Gastrocnemius medialis (tissue), 4 donors: ENCODE measurements at regions not wholly inside any gene's neighbourhood (a gene's known extent, or its start where the extent isn't known, plus 50 kb on each side); places are given as distances from the start of the nearest gene placed in this dataset.
A peak's percentile ranks its signal among the peaks of the same experiment; 100 is the strongest.

Experiments
- ATAC-seq, 2 donors: fragments of 150-250 bp; one replicate each; pipeline ENCODE4 v1.9.1; 2016
- DNase-seq, 2 donors: peaks; one replicate each; pipeline ENCODE4 v3.0.0-alpha.2; 2019
- H3K27ac ChIP-seq, 4 donors: fragments of 200-600 bp; sonication (generic); 1 replicate in 1 of 4; 2 replicates in 3 of 4; pipeline ENCODE4 v1.5.1; 2016 to 2018; ENCODE audit warnings: mild to moderate bottlenecking in 2 of 4, moderate library complexity in 1 of 4
- H3K27me3 ChIP-seq, 3 donors: fragments of 200-600 bp; sonication (generic) in 2 of 3; 1 replicate in 1 of 3; 2 replicates in 2 of 3; pipeline versions ENCODE4 v1.5.1 to v1.6.0; 2016 to 2019; ENCODE audit warnings: mild to moderate bottlenecking in 1 of 3, moderate library complexity in 1 of 3
- H3K36me3 ChIP-seq, 2 donors: fragments of 200-600 bp; sonication (generic) in 1 of 2; one replicate each; pipeline ENCODE4 v1.5.1; 2017 to 2018
- H3K4me1 ChIP-seq, 2 donors: fragments of 200-600 bp; sonication (generic) in 1 of 2; one replicate each; pipeline ENCODE4 v1.5.1; 2016 to 2017; ENCODE audit warnings: mild to moderate bottlenecking in 2 of 2
- H3K4me3 ChIP-seq, 4 donors: fragments of 200-600 bp; sonication (generic) in 3 of 4; 1 replicate in 1 of 4; 2 replicates in 3 of 4; pipeline ENCODE4 v1.5.1; 2016 to 2019; ENCODE audit warnings: mild to moderate bottlenecking in 2 of 4
- H3K9me3 ChIP-seq, 3 donors: fragments of 200-600 bp; sonication (generic) in 2 of 3; 1 replicate in 1 of 3; 2 replicates in 2 of 3; pipeline ENCODE4 v1.5.1; 2016 to 2019
- CTCF ChIP-seq, 5 experiments: fragments of 450-650 bp in 3 of 5; fragments of 200-600 bp in 2 of 5; sonication (generic) in 2 of 5; IDR thresholded peaks in 4 of 5; conservative IDR thresholded peaks in 1 of 5; 1 replicate in 4 of 5; 2 replicates in 1 of 5; pipeline ENCODE4 v1.5.1; 2016 to 2019; ENCODE audit warnings: antibody characterized with exemption in 5 of 5, mild to moderate bottlenecking in 3 of 5, moderate library complexity in 3 of 5
- POLR2A ChIP-seq, 2 donors: fragments of 450-650 bp; IDR thresholded peaks; one replicate each; pipeline ENCODE4 v1.6.1; 2017; ENCODE audit warnings: antibody characterized with exemption in 2 of 2, mild to moderate bottlenecking in 2 of 2, moderate library complexity in 2 of 2
- in situ Hi-C, 4 donors: fragments of 200-750 bp; cut with MboI; loops; one replicate each; pipeline versions ENCODE4 v1.15.0 to v1.8.0; 2017; ENCODE audit warnings: low sequenced_read_pairs in 4 of 4
- intact Hi-C: fragments of 100-400 bp; cut with DNase I; formaldehyde crosslinking; loops from one replicate; pipeline ENCODE4 v1.15.1; 2023; ENCODE audit warnings: low total_unique reads

- no peaks in the 10 kb centered on the region for H3K9me3 ChIP-seq
- in situ Hi-C loops (no loop called here), intact Hi-C loops (no loop called here)
- TF ChIP-seq CTCF (IDR thresholded peaks at IDR 0.05 in 4 of 5, conservative IDR thresholded peaks at IDR 0.05 in 1 of 5) (no peak), POLR2A (IDR thresholded peaks at IDR 0.05) (no peak)
- no peak overlapping the region for H3K4me3 ChIP-seq
- no peak overlapping the region for H3K27ac ChIP-seq
- no peaks in the 10 kb centered on the region for H3K27me3 ChIP-seq
- DNase-seq, result no peak
- no peaks in the 10 kb centered on the region for H3K4me1 ChIP-seq
- H3K36me3 ChIP-seq, result no peaks in the 10 kb centered on the region
- ATAC-seq, result no peak
Observed at GRCh38 chr1:55326496-55327243, 111.5 kb upstream of the USP24 start.

GRCh38 chr1:55323760-55324159 is 108.6 kb upstream of the USP24 start:
- in situ Hi-C loops, result no loop called here
- no peak for ATAC-seq

GRCh38 chr1:55322842-55323241 is 107.7 kb upstream of the USP24 start:
- Histone ChIP-seq H3K4me1 (no peaks in the 10 kb centered on the region), H3K9me3 (no peaks in the 10 kb centered on the region), H3K36me3 (no peaks in the 10 kb centered on the region), H3K27ac (no peak overlapping the region), H3K4me3 (no peak overlapping the region), H3K27me3 (no peaks in the 10 kb centered on the region)
- in situ Hi-C loops (no loop called here), intact Hi-C loops (no loop called here)
- DNase-seq, result no peak
- no peak for ATAC-seq
- TF ChIP-seq POLR2A (IDR thresholded peaks at IDR 0.05) (no peak), CTCF (IDR thresholded peaks at IDR 0.05 in 4 of 5, conservative IDR thresholded peaks at IDR 0.05 in 1 of 5) (no peak)

More at GRCh38 chr1:55323760-55324159, 108.6 kb upstream of the USP24 start:
- Histone ChIP-seq H3K27ac (no peak overlapping the region), H3K4me3 (no peak overlapping the region), H3K9me3 (no peaks in the 10 kb centered on the region), H3K36me3 (no peaks in the 10 kb centered on the region), H3K27me3 (no peaks in the 10 kb centered on the region), H3K4me1 (no peaks in the 10 kb centered on the region)
- no peak for TF ChIP-seq POLR2A (IDR thresholded peaks at IDR 0.05)
- no peak for TF ChIP-seq CTCF (IDR thresholded peaks at IDR 0.05 in 4 of 5, conservative IDR thresholded peaks at IDR 0.05 in 1 of 5)
- DNase-seq, result no peak
- intact Hi-C loops, result no loop called here

- no peaks in the 10 kb centered on the region for H3K9me3 ChIP-seq
- in situ Hi-C loops (no loop called here), intact Hi-C loops (no loop called here)
- ATAC-seq, result peak in 1 of 2 donors; percentile 54
- no peaks in the 10 kb centered on the region for H3K36me3 ChIP-seq
- no peaks in the 10 kb centered on the region for H3K27me3 ChIP-seq
- no peak for TF ChIP-seq POLR2A (IDR thresholded peaks at IDR 0.05)
- TF ChIP-seq CTCF (IDR thresholded peaks at IDR 0.05 in 4 of 5, conservative IDR thresholded peaks at IDR 0.05 in 1 of 5), result no peak
- no peak overlapping the region for H3K4me3 ChIP-seq
- DNase-seq, result no peak
- H3K27ac ChIP-seq, result no peak overlapping the region
- no peaks in the 10 kb centered on the region for H3K4me1 ChIP-seq
Observed at GRCh38 chr1:55321942-55322341, 106.8 kb upstream of the USP24 start.

- in situ Hi-C loops (no loop called here), intact Hi-C loops (no loop called here)
- Histone ChIP-seq H3K36me3 (no peaks in the 10 kb centered on the region), H3K9me3 (no peaks in the 10 kb centered on the region), H3K27me3 (no peaks in the 10 kb centered on the region), H3K27ac (no peak overlapping the region), H3K4me3 (no peak overlapping the region), H3K4me1 (no peaks in the 10 kb centered on the region)
- DNase-seq (no peak), ATAC-seq (no peak)
- TF ChIP-seq CTCF (IDR thresholded peaks at IDR 0.05 in 4 of 5, conservative IDR thresholded peaks at IDR 0.05 in 1 of 5) (no peak), POLR2A (IDR thresholded peaks at IDR 0.05) (no peak)
Observed at GRCh38 chr1:55320891-55321290, 105.7 kb upstream of the USP24 start.
